ENCODE measurements at regions not wholly inside any gene's neighbourhood (a gene's known extent, or its start where the extent isn't known, plus 50 kb on each side); places are given as distances from the start of the nearest gene placed in this dataset.

GRCh38 chr6:156707818-156708217 is 69.4 kb upstream of the ARID1B start:
- TF ChIP-seq, protein P1, sequence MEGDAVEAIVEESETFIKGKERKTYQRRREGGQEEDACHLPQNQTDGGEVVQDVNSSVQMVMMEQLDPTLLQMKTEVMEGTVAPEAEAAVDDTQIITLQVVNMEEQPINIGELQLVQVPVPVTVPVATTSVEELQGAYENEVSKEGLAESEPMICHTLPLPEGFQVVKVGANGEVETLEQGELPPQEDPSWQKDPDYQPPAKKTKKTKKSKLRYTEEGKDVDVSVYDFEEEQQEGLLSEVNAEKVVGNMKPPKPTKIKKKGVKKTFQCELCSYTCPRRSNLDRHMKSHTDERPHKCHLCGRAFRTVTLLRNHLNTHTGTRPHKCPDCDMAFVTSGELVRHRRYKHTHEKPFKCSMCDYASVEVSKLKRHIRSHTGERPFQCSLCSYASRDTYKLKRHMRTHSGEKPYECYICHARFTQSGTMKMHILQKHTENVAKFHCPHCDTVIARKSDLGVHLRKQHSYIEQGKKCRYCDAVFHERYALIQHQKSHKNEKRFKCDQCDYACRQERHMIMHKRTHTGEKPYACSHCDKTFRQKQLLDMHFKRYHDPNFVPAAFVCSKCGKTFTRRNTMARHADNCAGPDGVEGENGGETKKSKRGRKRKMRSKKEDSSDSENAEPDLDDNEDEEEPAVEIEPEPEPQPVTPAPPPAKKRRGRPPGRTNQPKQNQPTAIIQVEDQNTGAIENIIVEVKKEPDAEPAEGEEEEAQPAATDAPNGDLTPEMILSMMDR (IDR thresholded peaks at IDR 0.05): no peak
- Mint-ChIP-seq H3K27ac (ENCODE audit: unreplicated experiment) (no peak overlapping the region), H3K27me3 (ENCODE audit: low read depth) (no peaks in the 10 kb centered on the region), H3K36me3 (ENCODE audit: low read depth) (no peaks in the 10 kb centered on the region), H3K4me1 (ENCODE audit: low read depth) (peaks cover 3% of the 10 kb centered on the region), H3K4me3 (ENCODE audit: unreplicated experiment) (no peak overlapping the region), H3K9me3 (ENCODE audit: low read depth) (peaks cover 2% of the 10 kb centered on the region)
- no peak for DNase-seq (ENCODE audit: low spot score)

DNA sequence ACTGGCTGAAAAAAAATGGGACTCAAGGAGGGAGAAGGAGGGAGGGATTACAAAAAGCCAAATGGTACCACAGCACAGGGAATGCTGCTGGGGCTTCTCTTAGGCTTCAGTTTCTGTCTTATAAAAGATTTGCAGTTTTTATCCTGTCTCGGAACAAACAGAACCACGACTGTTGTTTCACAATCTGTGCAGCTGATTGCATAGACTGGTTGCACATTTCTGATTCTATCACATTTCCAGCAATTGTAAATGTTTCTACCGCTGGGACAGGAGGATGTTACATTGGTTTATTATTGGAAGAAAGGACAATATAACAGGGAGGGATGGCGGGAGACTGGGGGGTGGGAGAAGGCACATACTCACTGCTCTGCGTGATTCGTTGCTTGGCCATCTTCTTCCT is 73.5 kb upstream of the ARID1B start:
- Mint-ChIP-seq H3K36me3 (ENCODE audit: low read depth) (no peaks in the 10 kb centered on the region), H3K4me3 (ENCODE audit: unreplicated experiment) (no peak overlapping the region), H3K4me1 (ENCODE audit: low read depth) (peaks cover 29% of the 10 kb centered on the region), H3K27me3 (ENCODE audit: low read depth) (no peaks in the 10 kb centered on the region), H3K27ac (ENCODE audit: unreplicated experiment) (no peak overlapping the region), H3K9me3 (ENCODE audit: low read depth) (peaks cover 2% of the 10 kb centered on the region)
- TF ChIP-seq, protein P1 (IDR thresholded peaks at IDR 0.05): no peak
- DNase-seq (ENCODE audit: low spot score): no peak

GRCh38 chr6:156701966-156702365 is 75.2 kb upstream of the ARID1B start:
- no peaks in the 10 kb centered on the region for H3K36me3 Mint-ChIP-seq (ENCODE audit: low read depth)
- no peak overlapping the region for H3K27ac Mint-ChIP-seq (ENCODE audit: unreplicated experiment)
- peaks cover 30% of the 10 kb centered on the region for H3K4me1 Mint-ChIP-seq (ENCODE audit: low read depth)
- DNase-seq (ENCODE audit: low spot score): no peak
- peaks cover 2% of the 10 kb centered on the region for H3K9me3 Mint-ChIP-seq (ENCODE audit: low read depth)
- H3K4me3 Mint-ChIP-seq (ENCODE audit: unreplicated experiment): no peak overlapping the region
- TF ChIP-seq, protein P1 (IDR thresholded peaks at IDR 0.05): no peak
- no peaks in the 10 kb centered on the region for H3K27me3 Mint-ChIP-seq (ENCODE audit: low read depth)

DNA sequence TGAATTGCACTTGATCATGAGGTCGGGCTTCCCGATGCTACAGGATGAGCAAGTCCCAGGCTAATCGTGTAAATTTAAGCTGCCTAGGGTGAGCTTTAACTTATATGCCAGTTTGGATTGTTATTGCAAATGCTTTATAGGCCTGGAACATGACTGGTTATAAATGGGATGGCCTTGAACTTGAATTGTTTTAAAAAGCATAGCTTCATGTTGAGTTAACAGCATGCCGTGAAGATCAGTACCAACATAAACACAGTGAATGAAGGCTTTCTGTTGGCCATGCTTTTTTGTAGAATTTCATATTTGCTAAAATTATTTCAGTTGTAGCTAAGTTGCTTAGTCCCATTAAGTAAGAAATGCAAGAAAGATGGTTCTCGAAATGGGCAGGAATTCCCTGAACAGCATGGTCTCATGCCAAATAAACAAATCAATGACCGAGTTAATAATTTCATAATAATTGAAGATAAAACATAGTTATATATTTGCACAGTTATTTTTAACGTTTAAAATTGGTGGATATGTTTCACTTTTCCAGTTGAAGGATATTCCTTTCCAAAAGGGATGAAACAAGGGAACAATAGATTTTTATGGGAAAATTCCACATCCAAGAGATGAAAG is 76.6 kb upstream of the ARID1B start:
- peak overlapping the region; percentile 27 for H3K27ac Mint-ChIP-seq (ENCODE audit: unreplicated experiment)
- H3K4me3 Mint-ChIP-seq (ENCODE audit: unreplicated experiment): no peak overlapping the region
- peaks cover 1% of the 10 kb centered on the region for H3K9me3 Mint-ChIP-seq (ENCODE audit: low read depth)
- H3K36me3 Mint-ChIP-seq (ENCODE audit: low read depth): no peaks in the 10 kb centered on the region
- H3K4me1 Mint-ChIP-seq (ENCODE audit: low read depth): peaks cover 30% of the 10 kb centered on the region
- H3K27me3 Mint-ChIP-seq (ENCODE audit: low read depth): no peaks in the 10 kb centered on the region
- TF ChIP-seq, protein P1 (IDR thresholded peaks at IDR 0.05): no peak
- no peak for DNase-seq (ENCODE audit: low spot score)

- H3K4me1 Mint-ChIP-seq (ENCODE audit: low read depth): peaks cover 30% of the 10 kb centered on the region
- H3K27ac Mint-ChIP-seq (ENCODE audit: unreplicated experiment): peak overlapping the region; percentile 14
- H3K27me3 Mint-ChIP-seq (ENCODE audit: low read depth): no peaks in the 10 kb centered on the region
- no peak overlapping the region for H3K4me3 Mint-ChIP-seq (ENCODE audit: unreplicated experiment)
- TF ChIP-seq, protein P1 (IDR thresholded peaks at IDR 0.05): no peak
- H3K36me3 Mint-ChIP-seq (ENCODE audit: low read depth): no peaks in the 10 kb centered on the region
- no peaks in the 10 kb centered on the region for H3K9me3 Mint-ChIP-seq (ENCODE audit: low read depth)
- DNase-seq (ENCODE audit: low spot score): no peak
Observed at GRCh38 chr6:156699935-156700334, 77.2 kb upstream of the ARID1B start.
